HL-60 (cell line): ENCODE measurements at regions not wholly inside any gene's neighbourhood (a gene's known extent, or its start where the extent isn't known, plus 50 kb on each side); places are given as distances from the start of the nearest gene placed in this dataset.

Experiments used
- GABPA ChIP-seq: IDR thresholded peaks from 2 replicates; pipeline ENCODE4 v1.6.1; 2012; ENCODE audit warnings: low read depth
- POLR2AphosphoS5 ChIP-seq: IDR thresholded peaks from 2 replicates; pipeline ENCODE4 v1.6.1; 2012; ENCODE audit warnings: low read depth
- TF ChIP-seq, protein P1 (sequence below): IDR thresholded peaks from one replicate; pipeline ENCODE4 v1.5.1; 2011; ENCODE audit warnings: low read length, control low read depth, inconsistent platforms; ENCODE audit not compliant: insufficient read depth
- TF ChIP-seq, protein P2 (sequence below): IDR thresholded peaks from 2 replicates; pipeline ENCODE4 v1.6.1; 2012; ENCODE audit warnings: low read depth; ENCODE audit not compliant: insufficient replicate concordance

DNA sequence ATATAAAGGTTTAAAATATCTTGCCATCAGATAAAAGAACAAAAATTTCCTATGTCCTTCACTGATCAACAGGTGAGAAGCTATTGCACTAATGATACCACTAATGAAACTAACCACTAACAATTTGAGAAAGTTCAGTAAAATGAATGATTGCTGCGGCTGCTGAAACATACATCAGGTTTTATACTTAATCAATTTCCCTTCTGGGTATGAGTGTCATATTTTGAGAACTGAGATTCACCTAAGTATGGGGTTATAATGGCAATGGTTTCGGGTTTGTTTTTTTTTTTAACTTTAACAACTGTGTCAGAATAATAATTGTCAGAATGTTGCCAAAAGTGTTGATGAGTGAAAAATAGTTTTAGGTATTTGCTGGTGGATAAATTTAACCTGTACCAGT is 151.3 kb upstream of the SLC39A10 start:
- TF ChIP-seq, protein P1, sequence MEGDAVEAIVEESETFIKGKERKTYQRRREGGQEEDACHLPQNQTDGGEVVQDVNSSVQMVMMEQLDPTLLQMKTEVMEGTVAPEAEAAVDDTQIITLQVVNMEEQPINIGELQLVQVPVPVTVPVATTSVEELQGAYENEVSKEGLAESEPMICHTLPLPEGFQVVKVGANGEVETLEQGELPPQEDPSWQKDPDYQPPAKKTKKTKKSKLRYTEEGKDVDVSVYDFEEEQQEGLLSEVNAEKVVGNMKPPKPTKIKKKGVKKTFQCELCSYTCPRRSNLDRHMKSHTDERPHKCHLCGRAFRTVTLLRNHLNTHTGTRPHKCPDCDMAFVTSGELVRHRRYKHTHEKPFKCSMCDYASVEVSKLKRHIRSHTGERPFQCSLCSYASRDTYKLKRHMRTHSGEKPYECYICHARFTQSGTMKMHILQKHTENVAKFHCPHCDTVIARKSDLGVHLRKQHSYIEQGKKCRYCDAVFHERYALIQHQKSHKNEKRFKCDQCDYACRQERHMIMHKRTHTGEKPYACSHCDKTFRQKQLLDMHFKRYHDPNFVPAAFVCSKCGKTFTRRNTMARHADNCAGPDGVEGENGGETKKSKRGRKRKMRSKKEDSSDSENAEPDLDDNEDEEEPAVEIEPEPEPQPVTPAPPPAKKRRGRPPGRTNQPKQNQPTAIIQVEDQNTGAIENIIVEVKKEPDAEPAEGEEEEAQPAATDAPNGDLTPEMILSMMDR = no peak
- TF ChIP-seq POLR2AphosphoS5 (no peak), GABPA (no peak)
- TF ChIP-seq, protein P2, sequence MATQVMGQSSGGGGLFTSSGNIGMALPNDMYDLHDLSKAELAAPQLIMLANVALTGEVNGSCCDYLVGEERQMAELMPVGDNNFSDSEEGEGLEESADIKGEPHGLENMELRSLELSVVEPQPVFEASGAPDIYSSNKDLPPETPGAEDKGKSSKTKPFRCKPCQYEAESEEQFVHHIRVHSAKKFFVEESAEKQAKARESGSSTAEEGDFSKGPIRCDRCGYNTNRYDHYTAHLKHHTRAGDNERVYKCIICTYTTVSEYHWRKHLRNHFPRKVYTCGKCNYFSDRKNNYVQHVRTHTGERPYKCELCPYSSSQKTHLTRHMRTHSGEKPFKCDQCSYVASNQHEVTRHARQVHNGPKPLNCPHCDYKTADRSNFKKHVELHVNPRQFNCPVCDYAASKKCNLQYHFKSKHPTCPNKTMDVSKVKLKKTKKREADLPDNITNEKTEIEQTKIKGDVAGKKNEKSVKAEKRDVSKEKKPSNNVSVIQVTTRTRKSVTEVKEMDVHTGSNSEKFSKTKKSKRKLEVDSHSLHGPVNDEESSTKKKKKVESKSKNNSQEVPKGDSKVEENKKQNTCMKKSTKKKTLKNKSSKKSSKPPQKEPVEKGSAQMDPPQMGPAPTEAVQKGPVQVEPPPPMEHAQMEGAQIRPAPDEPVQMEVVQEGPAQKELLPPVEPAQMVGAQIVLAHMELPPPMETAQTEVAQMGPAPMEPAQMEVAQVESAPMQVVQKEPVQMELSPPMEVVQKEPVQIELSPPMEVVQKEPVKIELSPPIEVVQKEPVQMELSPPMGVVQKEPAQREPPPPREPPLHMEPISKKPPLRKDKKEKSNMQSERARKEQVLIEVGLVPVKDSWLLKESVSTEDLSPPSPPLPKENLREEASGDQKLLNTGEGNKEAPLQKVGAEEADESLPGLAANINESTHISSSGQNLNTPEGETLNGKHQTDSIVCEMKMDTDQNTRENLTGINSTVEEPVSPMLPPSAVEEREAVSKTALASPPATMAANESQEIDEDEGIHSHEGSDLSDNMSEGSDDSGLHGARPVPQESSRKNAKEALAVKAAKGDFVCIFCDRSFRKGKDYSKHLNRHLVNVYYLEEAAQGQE = no peak
